GM19328 (cell line): ENCODE measurements at regions not wholly inside any gene's neighbourhood (a gene's known extent, or its start where the extent isn't known, plus 50 kb on each side); places are given as distances from the start of the nearest gene placed in this dataset.
"Not testable (repeated sequence)": the region's sequence is repeated elsewhere in the genome, so short reads cannot be mapped to it uniquely, and the experiment has no call there.

ENCODE experiments used
- ATAC-seq: cut with Tn5 transposase; IDR thresholded peaks from one replicate; pipeline ENCODE4 v1.9.1; 2021; ENCODE audit warnings: mild to moderate bottlenecking, moderate library complexity; ENCODE audit not compliant: unreplicated experiment

DNA sequence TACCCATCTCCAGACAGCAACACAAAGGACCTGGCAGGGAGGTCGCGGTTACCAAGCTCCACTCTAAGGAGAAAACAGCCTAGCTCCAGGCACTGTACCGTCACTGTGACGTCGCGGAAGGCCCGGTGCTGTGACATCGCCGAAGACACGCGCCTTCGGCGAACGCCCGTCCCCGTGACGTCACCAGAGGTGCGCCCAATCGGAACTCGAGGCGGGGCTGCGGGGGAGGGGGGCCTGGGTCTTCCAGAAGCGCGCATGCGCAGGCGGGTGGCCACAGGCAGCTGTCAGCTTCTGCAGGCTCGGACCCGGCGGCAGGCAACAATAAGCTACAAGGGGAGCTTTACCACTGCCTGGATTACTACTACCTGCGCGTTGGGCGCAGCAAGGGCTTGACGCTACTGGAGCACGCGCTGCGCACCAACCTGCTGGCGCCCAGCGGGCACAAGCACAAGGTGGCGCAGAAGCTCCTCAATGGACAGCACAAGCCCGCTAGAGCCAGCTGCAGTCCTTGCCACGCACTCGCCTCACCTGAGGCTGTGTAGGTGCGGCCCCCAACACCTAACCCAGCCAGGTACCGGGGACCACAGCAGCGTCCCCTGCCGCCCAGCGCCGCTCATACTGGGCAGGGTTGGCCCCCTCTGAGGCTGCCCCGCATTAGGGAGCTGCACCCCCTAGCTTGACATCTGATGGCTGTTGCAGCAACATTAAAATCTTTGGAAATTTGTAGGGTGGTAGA, 208.4 kb downstream of the TPST1 start:
- ATAC-seq, result peak; percentile 64

DNA sequence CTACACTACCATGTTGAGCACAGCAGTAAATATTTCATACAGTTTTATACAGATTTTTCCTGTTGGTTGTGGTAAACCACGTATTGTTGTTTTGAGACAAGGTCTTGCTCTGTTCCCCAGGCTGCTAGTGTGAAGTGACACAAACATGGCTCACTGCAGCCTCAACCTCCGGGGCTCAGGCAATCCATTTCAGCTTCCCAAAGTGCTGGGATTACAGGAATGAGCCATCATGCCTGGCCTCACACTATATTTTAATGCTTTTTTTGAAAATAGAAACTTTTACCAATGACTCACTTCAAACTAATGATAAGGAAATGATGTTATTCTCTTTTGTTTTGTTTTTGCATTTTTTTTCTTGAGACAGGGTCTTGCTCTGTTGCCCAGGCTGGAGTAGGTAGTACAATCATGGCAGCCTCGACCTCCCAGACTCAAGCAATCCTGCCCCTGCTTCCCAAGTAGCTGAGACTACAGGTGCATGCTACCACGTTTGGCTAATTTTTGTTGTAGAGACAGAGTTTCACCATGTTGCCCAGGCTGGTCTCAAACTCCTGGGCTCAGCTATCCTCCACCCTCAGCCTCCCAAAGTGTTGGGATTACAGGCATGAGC, 210.6 kb downstream of the TPST1 start:
- ATAC-seq, result no peak

GRCh38 chr7:66418537-66418936, 210.1 kb upstream of the KCTD7 start:
- ATAC-seq, result no peak

DNA sequence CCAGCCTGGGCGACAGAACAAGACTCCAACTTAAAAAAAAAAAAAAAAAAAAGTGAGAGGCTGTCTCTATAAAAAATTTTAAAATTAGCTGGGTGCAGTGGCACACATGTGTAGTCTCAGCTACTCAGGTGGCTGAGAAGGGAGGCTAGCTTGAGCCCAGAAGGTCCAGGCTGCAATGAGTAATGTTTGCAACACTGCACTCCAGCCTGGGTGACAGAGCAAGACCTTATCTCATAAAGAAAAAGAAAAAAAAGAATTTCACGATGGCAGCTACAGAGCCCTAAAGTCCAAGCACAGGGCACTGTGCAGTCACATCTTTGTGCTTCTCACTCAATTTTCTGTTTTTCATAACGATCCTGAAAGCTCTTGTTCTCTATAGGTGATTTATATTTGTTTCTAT, 209.5 kb upstream of the KCTD7 start:
- ATAC-seq, result no peak

GRCh38 chr7:66421830-66422475, 206.7 kb upstream of the KCTD7 start:
- ATAC-seq, result no peak

DNA sequence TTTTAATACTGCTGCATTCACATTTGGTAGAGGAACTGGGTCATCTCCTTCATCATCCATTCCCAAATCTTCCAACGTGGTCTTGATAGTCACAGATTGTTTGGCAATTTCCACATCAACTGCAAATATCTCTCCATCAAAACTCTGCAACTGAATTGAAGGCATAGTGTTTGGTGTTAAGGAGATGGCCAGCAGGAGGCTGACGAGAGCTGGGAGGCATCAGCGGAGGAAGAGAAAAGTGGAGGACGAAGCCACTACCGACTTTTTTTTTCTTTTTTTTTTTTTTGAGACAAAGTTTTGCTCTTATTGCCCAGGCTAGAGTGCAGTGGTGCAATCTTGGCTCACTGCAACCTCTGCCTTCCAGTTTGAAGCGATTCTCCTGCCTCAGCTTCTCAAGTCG, 205.0 kb upstream of the KCTD7 start:
- ATAC-seq, result no peak

DNA sequence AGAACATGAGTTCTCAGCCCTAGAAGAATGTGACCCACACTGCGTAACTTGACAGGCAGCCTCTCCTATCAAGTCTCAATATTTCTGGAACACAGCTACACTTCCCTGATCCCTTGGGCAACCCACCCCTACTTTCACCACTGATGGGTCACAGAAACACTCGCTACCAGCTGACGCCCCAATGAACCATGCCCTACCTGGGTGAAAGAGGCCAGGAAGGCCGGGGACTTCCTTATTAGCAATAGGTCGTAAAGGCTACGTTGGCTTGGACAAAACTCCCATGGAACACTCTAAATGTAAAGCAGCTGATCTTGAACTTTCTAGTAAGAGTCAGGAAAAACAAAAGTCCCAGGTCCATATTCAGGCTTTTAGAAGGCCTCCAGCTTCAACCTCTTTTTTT, 202.3 kb upstream of the KCTD7 start:
- ATAC-seq, result no peak

- ATAC-seq, result no peak
Observed at GRCh38 chr7:66426996-66427395, 201.7 kb upstream of the KCTD7 start.

DNA sequence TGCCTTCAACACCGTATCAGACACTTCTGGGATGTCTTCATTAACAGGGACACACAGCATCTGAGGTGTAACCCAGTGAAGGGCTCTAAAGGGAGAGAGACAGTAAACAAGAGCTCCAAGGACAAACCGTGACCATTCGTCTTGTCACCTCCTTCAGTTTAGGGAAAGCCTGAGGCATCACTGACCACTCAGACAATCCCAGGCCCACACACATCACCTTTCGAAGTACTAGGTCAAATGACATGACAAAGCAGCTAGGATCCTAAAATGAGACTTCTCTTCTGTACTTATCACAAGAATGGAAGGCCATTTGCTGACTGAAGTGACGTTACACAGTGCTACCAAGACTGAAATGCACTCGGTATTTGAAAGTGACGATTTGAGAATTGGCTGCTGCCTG, 200.7 kb upstream of the KCTD7 start:
- ATAC-seq, result no peak

GRCh38 chr7:66429498-66430163, 199.1 kb upstream of the KCTD7 start:
- ATAC-seq, result no peak

GRCh38 chr7:66430164-66430545, 198.5 kb upstream of the KCTD7 start:
- no peak for ATAC-seq

DNA sequence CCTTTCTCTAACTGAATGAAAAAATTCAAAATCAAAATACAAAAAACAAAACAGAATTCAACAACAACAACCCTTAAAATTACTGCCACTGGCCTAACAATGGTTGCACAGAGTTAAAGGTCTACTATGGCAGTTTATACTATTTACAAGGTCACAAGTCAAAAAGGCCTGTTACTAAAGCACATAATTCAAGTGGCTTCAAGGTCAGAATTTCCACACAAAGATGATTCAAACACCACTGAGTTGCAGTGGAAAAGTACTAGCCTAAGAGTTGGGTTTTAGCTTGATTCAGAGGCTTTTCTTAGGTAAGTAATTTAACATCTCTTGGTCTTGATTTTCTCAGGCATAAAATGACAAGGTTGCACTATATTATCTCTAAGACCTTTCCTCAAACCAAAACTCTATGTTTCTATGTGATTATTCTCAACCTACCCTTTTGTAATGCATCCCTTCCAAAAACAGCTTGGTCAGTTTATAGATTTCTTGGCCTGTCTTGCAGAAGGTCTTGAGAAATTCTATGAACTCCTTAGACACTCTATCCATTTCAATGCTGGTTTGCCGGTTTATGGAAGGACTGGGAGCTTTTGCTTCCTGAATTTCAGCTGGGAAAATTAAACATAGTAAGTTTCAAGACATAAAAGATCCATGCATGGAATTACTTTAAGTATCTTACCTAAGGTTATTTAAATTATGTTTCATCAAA, 189.8 kb upstream of the KCTD7 start:
- ATAC-seq, result not testable (repeated sequence)

DNA sequence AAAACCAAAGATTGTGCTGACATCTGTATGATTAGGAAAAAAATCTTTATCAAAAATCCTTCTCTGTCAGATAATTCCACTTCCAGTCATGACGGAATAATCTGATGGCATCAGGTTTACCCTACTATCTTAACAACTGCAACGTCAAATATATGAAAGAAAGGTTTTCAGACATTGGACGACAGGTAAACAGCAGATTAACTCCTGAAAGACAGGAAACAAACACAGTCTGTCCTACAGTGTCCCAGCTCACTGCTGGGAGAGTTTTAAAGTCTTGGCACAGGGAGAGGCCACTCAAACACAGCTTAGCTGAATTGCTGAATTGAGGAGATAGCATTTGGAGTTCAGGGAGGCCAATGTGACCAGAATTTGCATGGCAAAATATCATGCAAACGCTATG, 186.3 kb upstream of the KCTD7 start:
- no peak for ATAC-seq

- ATAC-seq, result no peak
Observed at GRCh38 chr7:66443946-66444345, 184.7 kb upstream of the KCTD7 start.

DNA sequence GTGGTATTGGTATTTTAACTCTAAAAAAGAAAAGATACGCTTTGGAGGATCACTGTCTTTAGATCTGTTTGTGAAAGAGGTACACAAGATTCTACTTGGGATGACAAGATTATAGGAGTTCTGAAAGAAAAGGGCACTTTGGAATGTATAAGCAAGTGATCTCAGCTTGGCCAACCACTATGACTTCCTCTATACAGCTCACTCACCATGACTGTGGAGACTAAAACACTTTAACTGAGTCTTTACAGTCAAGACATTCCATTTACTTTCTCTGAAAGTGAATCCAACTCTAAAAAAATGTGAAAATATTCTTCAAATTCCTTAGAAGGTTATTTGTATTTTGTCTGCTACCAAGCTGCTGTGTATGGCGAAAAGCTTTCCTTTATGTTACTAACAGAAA, 181.7 kb upstream of the KCTD7 start:
- ATAC-seq, result not testable (repeated sequence)

- ATAC-seq, result not testable (repeated sequence)
Observed at GRCh38 chr7:66450814-66451213, 177.9 kb upstream of the KCTD7 start.

GRCh38 chr7:66451713-66452112, 177.0 kb upstream of the KCTD7 start:
- ATAC-seq, result not testable (repeated sequence)

DNA sequence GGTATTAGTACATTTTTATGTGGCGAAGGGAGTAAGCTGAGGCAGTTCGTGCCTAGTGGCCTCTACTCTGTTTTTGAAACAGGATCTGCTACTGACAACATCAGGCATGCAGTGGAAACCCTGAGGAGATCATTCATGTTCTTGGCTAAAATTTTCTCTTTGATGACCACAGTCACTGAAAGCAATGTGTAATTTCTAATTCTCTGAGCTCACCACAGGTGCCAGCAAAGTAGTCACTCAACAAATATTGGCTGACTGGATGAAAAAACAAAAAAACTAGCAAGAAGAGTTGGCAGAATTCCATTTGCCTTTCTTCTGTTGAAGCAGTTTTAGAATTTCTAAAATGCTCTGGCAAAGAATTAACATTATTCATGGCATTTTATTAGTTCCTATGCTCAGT, 176.5 kb upstream of the KCTD7 start:
- no peak for ATAC-seq

GRCh38 chr7:66453340-66453739, 175.3 kb upstream of the KCTD7 start:
- no peak for ATAC-seq

DNA sequence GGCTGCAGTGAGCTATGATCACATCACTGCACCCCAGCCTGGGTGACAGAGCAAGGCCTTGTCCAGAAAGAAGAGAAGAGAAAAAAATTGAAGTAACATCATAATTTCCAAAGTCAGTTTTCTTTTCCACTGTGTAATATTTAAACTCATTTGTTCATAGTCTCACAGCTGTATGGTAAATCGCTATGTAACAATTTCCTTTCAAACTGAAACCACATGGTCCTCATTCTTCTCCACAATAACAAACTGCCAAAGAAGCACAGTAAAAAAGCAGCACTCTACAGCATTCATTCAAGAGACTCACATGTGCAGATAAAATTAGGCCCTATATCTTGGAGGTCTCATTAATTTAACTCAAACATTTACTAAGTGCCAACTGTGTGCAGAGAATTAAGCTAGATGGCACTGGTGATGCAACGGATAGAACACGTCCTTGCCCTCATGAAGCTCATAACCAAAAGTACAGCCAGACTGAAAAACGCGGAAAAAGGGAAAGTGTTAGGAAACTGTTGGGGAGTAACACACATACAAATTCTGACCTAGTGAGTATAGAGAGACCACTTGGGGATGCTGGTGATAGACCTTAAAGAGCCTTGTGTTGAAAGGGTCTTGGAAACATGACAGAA, 174.0 kb upstream of the KCTD7 start:
- no peak for ATAC-seq

DNA sequence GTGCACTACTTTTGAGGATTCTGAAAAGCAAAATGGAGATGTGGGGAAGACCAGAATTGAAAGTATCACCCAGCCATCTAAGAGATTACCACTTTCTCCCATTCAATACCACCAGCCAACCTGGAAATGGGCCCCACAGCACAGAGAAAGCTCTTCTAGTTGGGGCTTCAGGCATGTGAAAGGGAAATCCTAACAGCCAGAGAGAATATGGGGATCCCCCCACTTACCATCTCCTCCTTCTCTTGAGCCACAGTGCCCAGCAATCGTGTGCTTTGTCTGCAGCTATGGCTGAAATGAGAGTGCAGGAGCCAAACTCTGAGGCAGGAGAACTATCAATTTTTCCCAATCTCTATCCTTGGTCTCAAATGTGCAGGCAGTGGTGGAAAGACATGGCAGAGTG, 173.2 kb upstream of the KCTD7 start:
- ATAC-seq, result not testable (repeated sequence)
